ENCODE measurements at regions not wholly inside any gene's neighbourhood (a gene's known extent, or its start where the extent isn't known, plus 50 kb on each side); places are given as distances from the start of the nearest gene placed in this dataset.

- DNase-seq (ENCODE audit: low read depth, low spot score) (no peak), ATAC-seq (no peak)
- Histone ChIP-seq H3K27me3 (ENCODE audit: control insufficient read depth, insufficient read depth, low read length) (no peaks in the 10 kb centered on the region), H3K27ac (ENCODE audit: low read length) (no peak overlapping the region), H3K36me3 (ENCODE audit: control insufficient read depth, insufficient read depth, low read length) (no peaks in the 10 kb centered on the region), H3K4me3 (ENCODE audit: low read depth in 2 of 2, low read length in 2 of 2) (no peak overlapping the region), H3K9me3 (ENCODE audit: control insufficient read depth, insufficient read depth, low read depth, low read length) (no peaks in the 10 kb centered on the region), H3K4me1 (ENCODE audit: control insufficient read depth, insufficient read depth, low read length) (no peaks in the 10 kb centered on the region)
- BruUV-seq (replicated peaks): no TSS peak
- no peak for TF ChIP-seq REST (IDR thresholded peaks at IDR 0.05; ENCODE audit: insufficient read depth in 1 of 2, low read depth in 2 of 2, low read length in 1 of 2)
- POLR2A ChIA-PET: no interaction called here
- in situ Hi-C loops (cut with HindIII; ENCODE audit: low pct_unique_long_range_greater_than_20kb, low sequenced_read_pairs) (no loop called here), intact Hi-C loops (cut with micrococcal nuclease; ENCODE audit: unreplicated experiment) (no loop called here)
- CTCF ChIA-PET: no interaction called here
Observed at GRCh38 chr21:28775071-28775470, 217.6 kb downstream of the LTN1 start.

- TF ChIP-seq POLR2AphosphoS5 (IDR thresholded peaks at IDR 0.05; ENCODE audit: low read depth, low read length) (no peak), TCF7L2 (IDR thresholded peaks at IDR 0.05; ENCODE audit: low read depth, low read length) (no peak), REST (IDR thresholded peaks at IDR 0.05; ENCODE audit: insufficient read depth in 1 of 2, low read depth in 2 of 2, low read length in 1 of 2) (no peak), SIN3A (IDR thresholded peaks at IDR 0.05; ENCODE audit: borderline replicate concordance, insufficient read depth, low read depth, low read length) (no peak)
- TF ChIP-seq, protein P1, sequence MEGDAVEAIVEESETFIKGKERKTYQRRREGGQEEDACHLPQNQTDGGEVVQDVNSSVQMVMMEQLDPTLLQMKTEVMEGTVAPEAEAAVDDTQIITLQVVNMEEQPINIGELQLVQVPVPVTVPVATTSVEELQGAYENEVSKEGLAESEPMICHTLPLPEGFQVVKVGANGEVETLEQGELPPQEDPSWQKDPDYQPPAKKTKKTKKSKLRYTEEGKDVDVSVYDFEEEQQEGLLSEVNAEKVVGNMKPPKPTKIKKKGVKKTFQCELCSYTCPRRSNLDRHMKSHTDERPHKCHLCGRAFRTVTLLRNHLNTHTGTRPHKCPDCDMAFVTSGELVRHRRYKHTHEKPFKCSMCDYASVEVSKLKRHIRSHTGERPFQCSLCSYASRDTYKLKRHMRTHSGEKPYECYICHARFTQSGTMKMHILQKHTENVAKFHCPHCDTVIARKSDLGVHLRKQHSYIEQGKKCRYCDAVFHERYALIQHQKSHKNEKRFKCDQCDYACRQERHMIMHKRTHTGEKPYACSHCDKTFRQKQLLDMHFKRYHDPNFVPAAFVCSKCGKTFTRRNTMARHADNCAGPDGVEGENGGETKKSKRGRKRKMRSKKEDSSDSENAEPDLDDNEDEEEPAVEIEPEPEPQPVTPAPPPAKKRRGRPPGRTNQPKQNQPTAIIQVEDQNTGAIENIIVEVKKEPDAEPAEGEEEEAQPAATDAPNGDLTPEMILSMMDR (IDR thresholded peaks at IDR 0.05): no peak
- Histone ChIP-seq H3K27ac (ENCODE audit: low read length) (no peak overlapping the region), H3K4me1 (ENCODE audit: control insufficient read depth, insufficient read depth, low read length) (no peaks in the 10 kb centered on the region), H3K4me3 (ENCODE audit: low read depth in 2 of 2, low read length in 2 of 2) (no peak overlapping the region), H3K36me3 (ENCODE audit: control insufficient read depth, insufficient read depth, low read length) (no peaks in the 10 kb centered on the region), H3K9me3 (ENCODE audit: control insufficient read depth, insufficient read depth, low read depth, low read length) (no peaks in the 10 kb centered on the region), H3K27me3 (ENCODE audit: control insufficient read depth, insufficient read depth, low read length) (no peaks in the 10 kb centered on the region)
- ATAC-seq: no peak
- in situ Hi-C loops (cut with HindIII; ENCODE audit: low pct_unique_long_range_greater_than_20kb, low sequenced_read_pairs): no loop called here
- POLR2A ChIA-PET: no interaction called here
- intact Hi-C loops (cut with micrococcal nuclease; ENCODE audit: unreplicated experiment): no loop called here
- no peak for DNase-seq (ENCODE audit: low read depth, low spot score)
- no TSS peak for BruUV-seq (replicated peaks)
- CTCF ChIA-PET: no interaction called here
Observed at GRCh38 chr21:28773036-28773435, 219.6 kb downstream of the LTN1 start.
